NCI-H1105 (cell line): ENCODE measurements at regions not wholly inside any gene's neighbourhood (a gene's known extent, or its start where the extent isn't known, plus 50 kb on each side); places are given as distances from the start of the nearest gene placed in this dataset.
A peak's percentile ranks its signal among the peaks of the same experiment; 100 is the strongest.

ENCODE experiments used
- DNase-seq: peaks from one replicate; lab custom pipeline; 2025; lab: John Stamatoyannopoulos, UW

DNA sequence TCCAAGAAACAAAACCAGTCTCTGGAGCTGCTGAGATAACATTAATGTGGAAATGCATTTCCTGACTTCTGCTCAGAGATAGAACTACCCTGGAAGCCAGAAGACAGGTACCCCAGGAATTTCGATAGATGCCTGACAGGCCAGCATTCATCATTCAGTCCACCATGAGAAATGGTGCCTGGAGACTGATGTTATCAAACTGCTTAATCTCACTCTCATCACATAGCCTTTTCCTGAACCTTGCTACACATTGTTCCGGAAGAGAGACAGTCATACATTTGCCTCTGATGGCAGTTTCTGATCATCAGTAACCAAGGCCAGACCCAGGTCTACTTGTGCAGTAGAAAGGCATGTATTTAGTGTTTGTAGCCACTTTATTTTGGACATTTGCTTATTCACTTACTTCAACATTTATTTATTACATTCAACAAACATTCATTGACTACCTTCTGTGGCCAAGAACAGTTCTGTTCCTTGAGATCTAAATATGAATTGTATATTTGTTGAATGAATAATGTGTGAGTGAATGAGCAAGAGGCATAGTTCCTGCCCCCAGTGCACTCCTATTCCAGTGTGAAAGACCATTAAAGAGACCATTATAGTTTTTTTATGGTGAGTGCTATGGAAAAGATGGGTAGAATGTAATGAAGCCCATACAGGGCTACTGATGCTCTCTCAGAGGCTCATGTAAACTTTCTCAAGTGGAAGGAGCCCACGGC lies 485.7 kb downstream of the NUF2 start:
- DNase-seq, result no peak

DNA sequence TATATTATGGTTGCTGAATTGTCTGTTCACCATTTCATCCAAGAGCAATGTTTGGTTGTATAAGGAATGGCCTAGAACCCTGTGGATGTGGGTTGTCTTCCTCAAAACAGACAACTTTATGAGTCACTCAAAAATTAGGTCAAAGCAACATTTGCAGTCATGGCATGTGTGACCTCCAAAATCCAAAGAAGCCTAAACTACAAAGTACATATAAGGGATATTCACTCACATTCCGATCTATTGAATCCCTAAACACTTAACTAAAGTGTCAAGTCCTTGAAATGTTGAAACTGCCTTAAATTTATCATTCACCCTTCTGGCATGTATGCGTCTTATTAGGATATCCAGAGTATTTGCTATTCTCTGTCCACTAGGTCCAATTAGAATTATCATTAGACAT lies 491.5 kb downstream of the NUF2 start:
- DNase-seq, result no peak

DNA sequence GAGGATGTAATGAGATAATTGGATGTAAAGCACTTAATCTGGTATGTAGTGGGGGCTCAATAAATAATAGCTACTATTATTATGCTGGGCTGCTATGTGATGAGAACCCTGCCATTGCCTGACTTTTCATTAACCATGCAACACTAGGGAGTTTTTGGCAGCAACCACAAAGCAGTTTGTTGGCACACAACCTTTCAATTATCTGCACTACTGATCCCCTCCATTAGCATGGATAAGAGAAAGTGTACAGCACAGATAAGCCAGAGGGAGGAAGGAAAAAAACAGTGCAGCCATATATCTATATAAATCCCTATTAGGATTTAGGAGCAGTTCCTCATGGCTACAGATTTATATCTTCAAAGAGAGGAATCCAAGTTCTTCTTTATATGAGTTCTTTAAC lies 498.5 kb downstream of the NUF2 start:
- DNase-seq, result peak; percentile 11

DNA sequence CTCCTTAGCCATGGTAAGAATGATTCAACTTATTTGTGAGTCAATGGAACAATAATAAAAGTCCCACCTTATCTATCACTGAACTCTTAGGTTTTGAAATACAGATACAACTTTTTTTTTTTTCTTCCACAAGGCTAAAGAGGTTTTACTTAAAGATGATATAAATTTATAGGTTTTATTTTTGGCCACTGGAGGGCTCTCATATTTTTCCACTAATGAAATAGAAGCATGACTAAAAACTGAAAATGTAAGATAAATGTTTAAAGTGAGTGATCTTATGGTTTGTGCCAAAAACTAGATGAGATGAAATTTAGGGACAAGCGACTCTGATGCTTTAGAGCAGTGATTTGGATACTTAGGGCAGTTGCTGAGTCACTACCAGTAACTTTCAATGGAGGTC lies 499.0 kb downstream of the NUF2 start:
- no peak for DNase-seq

DNA sequence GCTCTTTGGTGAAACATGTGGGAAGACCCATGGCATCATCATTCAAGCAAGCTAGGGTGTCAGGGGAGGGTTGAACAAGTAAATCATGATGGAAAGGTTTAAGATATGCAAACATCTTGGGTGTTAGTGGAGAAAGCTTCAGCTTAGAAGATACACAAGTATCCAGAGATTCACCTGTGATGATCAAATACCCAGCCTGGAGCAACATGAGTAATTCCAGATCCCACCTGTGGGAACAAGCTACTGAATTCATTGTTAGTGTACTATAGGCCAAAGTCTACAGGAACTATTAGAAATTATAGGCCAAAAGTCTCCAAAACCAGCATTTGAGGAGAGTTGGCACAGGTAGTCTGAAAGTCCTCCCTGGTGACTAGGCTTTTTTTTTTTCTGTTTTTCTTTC lies 499.9 kb downstream of the NUF2 start:
- no peak for DNase-seq

DNA sequence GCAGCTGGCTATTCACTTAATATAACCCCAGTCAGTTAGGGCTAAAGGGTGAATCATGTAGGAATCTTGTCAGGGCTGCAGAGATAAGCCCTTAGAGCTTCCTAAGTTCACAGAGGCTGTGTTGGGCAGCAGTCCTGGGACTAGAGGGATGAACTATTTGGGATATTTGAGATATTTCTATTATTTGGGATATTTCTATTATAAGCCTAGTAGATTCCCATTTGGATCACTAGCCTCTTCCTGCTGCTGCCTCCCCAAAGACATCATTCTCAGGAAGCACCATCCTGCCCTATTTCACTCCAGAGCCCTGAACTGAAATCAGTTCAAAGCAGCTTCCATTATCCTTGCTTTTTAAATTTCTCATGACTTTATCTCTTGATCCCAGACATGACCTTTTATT lies 501.3 kb downstream of the NUF2 start:
- DNase-seq, result no peak

DNA sequence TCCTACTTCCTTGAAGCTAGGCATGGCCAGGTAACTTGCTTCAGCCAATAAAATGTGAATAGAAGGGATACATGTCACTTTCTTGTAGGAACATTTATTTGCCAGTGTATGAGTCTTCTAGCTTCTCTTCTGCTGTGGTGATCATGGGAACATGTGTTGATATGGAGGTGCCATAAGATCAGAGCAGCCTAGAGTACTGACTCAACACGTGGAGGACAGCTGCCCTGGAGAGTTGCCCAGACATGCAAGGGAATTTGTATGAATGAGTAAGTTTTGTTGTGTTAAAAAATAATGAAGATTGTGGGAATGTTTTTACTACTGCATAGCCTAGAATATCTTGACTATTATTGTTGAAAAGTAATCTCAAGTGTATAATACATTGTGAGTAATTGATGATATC lies 502.3 kb downstream of the NUF2 start:
- no peak for DNase-seq

DNA sequence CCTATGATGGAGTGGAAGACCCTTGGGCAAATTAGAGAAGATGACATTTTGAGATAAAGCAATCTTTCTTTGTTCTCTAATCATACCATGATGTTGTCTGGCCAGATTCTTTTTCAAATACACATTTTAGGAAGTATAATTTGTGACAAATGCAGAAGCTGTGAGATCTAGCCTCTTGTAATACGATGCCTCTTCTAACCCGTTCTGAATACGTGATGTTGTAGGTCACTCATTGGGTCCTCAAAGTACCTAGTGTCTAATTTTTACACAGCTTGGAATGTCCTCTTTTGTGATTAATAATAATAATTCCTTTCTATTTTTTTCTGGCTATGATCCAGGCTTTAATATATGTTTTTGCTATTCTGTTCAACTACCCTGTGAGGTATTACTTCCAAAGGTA lies 502.7 kb downstream of the NUF2 start:
- no peak for DNase-seq

DNA sequence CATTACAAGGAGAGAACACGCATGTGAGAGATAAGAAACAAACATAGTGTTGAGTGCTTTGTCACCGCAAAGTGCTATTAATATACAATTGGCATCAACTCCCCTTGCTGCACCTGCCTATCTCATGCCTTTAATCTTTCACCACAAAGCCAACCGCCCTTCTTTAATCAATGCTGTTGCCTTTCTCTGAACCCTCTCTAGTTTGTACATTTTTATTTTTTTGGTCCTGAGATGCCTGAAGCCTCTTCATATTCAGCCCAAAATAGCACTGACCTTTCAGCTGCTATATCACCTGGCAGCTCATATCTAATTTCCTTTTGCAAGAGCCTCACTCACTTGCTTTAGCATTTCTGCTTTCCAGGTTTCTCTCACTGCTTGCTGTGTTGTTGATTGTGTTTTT lies 504.7 kb downstream of the NUF2 start:
- DNase-seq, result peak; percentile 90

DNA sequence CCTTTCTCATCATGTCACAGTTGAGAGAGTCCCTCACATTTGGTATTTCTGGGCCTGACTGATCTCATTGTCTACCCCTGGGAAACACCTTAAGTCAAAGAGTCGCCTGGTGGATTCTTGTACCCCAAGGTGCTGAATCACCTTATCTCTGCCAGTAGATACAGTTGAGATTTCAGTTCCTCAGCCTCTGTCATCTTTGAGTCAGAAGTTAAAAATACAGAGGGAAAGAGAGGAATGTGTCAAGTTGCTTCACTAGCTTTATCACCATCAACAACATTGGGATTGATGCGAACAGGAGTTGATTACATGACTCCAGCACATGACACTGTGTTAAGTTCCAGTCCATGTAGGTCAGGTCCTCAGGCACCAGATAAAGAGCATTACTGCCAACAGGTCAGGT lies 513.0 kb downstream of the NUF2 start:
- DNase-seq, result no peak

DNA sequence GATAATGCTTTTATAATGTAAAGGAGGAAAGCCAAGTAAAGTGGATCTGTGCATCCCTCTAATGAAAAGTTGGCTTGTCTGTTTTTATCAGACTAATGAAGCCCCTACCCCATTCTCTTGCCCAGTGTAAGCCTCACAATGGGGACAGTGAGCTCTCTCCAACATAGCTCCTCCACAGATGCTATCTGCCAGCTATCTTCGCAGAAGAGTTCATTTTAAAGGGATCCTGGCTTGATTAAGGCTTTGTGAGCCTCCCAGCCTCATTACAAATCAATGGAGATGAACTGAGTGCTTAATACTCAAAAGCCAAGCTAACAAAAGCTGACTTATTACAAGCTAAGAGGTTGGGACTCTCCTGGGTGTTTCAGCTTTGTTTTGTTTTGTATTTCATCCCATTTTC lies 514.7 kb downstream of the NUF2 start:
- DNase-seq, result no peak

DNA sequence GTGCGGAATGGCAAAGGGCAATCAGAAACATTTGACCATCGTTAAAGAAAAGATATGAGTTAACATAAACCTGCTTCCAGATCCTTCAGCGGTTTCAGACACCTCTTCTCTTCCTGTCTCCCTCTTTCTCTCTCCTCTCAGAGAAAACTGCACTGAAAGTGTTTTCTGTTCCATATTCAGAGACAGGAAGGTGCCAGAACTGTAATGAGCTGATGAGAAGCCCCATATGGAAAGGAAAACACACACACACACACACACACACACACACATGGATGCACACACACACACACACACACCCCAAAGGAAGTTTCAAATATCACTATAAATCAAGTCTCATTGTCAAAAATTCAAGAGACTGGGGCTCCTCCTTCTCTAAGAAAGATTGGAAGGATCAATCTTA lies 515.5 kb downstream of the NUF2 start:
- no peak for DNase-seq

DNA sequence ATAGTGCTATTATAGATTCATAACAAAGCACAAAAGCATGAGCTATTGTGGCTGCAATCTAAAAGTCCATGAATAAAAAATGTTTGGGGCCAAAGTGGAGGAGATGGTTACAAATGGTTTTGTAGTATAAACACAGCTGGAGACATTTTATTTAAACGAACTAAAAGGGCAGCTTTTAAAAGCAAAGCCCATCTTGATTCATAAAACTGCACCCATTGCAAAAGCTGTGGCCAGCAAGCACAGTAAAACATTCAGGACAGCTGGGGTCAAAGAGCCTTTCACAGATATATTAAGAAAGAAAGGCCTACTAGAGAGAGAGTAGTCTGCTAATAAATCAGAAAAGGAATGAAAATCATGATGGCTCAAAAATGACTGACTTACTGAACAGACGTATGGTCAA lies 520.8 kb downstream of the NUF2 start:
- DNase-seq, result no peak

DNA sequence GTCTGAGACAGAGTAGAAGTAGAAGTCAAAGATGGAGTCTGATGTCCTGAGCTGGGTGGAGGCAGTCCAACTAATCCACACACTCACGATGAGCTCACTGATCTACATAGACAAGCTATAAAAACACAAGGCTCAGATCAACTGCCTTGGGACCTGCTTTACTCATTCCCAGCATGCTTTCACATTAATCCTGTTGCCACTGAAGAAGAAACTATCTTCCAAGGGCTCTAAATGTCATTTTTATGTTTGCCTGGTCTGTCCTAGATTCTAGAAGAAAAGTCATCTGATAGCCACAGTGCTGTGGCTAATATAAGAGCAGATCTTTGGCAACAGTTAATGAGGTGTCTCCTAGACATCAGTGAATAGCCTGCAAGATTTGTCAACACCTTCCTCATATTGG lies 522.7 kb downstream of the NUF2 start:
- DNase-seq, result no peak

DNA sequence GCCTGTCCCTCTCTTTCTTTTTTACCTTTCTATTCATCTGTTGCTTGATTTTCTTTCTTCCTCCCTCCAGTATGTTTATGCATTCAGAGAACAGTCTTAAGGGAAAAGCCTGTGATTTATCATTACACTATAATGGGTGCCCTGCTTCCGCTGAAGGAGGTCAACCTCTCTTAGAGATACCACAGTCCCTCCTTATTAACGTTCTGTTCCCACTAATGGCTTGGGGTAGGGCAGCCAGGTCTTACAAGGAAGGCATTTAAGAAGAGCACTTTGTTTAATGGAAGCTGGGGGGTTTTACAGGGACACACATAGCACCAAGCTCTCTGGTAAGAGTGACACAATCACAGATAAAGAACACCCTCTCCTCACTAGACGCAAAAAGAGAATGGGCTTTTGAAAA lies 523.5 kb downstream of the NUF2 start:
- DNase-seq, result no peak

DNA sequence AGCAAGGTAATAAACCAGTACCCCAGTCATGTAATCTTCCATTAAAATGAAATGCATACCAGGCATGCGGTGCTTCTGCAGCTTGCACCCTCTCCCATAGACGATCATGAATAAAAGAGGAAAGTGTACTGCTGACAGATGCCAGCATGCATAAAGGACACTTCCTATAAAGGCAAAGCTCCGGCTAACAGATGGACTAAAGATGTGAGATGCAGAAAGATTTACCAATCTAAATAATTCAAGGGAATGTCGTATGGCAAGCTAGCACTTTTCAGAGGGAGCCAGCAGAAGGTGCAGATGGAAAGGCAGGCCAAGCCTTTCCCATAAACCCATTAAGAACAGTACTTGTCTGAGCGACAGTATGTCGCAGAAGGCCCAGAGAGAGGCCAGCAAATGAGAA lies 542.0 kb downstream of the NUF2 start:
- no peak for DNase-seq

DNA sequence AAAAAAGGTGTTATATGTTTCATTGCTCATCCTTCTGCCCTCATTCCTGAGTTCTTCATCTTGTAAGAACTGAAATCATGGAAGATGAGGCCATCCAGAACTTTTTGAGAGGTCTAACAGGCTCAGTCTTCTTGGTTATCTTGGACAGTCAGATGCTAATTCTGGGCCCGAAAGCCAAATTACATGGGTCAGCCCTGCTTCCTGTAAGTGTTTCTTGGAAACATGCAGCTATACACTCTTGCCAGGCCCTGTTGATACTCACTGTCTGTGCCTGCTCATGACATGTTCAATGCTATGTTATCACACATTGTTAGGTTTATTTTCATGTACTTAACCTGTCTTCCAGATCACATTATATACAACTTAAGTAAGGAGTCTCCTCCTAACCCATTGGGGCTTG lies 542.5 kb downstream of the NUF2 start:
- no peak for DNase-seq

DNA sequence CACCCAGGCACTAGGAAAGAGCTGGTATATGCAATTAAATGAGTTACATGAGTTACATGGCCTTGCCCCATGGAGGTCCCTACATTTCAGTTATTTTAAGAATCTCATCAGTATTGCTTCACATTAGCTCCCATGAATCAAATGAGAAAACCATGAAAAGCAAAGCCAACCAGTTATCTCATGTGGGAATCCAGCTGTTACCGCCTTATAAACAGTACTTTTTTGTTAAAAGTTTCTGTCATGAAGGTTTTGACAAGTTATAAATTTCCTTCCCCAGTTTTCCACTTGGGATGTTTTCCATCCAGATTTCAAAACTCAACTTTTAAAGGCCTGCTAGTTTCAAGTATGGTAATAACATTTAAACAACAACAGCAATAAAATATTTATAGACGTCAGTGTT lies 544.8 kb downstream of the NUF2 start:
- no peak for DNase-seq

DNA sequence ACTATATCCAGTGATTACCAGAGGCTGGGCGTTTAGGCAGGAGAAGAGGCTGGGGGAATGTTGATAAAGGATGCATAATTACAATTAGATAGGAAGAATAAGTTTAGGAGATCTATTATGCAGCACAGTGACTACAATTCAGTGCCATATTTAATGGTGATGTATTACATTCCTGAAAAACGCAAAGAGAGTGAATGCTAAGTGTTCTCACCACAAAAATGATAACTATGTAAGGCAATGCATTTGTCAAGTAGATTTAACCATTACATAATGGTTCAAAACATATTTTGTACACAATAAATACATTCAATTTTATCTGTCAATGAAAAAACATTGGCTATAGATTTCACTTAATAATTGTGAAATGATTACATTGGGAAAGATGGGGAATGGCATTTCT lies 548.9 kb downstream of the NUF2 start:
- no peak for DNase-seq

DNA sequence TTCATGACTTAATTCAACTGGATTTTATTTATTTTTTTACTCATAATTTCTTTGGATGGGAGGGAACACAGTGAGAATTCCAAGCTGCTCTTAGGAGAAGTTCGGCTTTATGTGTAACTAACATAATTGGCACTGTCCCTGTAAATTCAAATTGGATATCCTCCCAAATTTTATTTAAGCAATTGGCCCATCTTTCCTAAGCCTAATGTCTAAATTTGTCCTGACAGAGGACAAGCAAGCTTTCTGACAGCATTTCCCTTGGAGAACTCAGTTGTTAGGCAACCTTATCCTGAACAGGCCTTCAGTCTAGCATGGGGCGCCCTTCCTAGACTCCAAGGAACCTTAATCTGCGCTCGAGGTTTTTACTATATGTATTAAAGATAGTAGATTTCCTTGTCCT lies 550.3 kb downstream of the NUF2 start:
- DNase-seq, result no peak

DNA sequence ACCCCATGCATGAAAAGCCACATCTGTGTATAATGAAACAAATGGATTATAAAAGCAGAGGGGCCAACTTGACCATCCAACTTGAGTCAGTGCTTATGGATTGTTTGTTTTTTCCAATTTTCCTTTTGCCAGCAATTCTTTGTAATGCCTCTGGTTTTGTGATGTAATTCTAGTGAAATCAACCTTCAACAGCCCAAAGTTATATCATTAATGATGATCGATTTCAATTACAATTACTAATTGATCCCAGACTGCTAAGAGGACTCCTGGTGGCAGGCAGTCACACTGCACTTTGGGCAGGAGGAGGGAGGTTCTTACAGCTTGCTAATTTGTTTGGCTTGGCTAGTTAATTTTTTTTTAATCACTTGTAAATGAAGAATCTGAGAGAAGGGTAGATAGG lies 552.3 kb downstream of the NUF2 start:
- no peak for DNase-seq

DNA sequence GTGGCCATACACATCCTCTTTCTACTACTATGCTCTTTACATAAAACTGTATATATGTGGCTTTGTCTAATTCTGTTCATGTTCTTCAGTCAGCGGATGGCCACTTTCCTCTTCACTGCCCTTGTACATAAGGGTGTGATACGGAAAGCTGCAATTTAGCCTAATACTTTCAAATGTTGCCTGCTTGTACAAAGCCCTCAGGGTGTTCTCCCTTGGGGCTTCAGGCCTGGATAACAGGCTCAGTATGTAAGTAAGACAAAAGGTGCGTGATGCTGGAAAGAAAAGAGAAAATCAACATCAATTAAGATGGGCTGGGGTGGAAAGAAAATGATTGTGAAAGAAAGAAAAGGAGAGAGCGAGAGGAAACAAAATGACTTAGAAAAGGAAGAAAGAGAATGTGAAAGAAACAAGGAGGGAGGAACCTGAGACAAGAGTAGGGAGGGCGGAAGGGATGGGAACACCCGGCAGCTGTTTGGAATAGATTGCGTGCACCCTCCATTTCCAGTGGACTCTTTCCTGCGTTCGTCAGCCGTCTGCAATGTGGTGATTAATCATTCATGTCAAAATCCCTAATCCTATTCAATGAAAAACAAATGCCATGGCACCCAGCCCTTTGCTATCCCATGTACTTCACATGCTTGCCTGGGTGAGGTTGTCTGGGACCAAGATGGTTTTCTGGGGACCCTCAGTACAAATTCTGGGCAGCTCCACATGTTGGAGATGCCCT lies 553.6 kb downstream of the NUF2 start:
- no peak for DNase-seq

DNA sequence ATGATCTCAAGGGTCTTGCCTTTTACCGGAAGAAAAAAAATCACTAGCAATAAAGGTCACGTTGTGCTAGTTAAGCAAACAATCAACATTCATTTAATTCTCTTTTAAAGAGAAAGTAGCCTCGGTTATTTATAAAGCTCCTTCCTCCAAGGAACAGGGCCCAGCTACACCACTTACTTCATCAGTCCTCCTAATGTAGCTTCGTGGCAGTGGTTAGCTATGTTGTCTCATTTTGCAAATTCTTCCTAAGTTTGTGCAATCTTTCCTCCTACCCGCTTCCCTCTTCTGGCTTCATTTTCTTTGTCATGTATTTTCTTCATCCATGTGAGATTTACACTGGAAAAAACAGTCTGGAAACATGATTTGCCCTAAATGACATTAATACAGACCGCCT lies 554.2 kb downstream of the NUF2 start:
- no peak for DNase-seq

DNA sequence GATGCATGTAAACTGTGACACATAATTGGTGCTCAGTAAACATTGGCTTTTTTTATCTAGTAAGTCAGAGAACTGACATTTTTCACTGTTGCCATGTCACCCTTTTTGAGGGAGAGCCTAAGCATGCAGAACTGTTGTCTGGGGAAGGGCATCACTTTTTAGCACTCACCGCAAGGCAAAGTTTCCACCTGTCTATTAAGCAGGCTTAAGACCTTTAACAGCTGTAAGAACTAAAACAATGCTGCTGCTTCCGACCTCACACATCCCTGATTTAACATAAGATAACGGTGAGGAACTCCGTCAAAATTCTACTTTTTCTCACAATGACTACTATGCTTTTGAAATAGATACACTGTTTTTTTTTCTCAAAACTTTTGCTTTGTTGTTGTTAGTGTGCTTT lies 554.8 kb downstream of the NUF2 start:
- no peak for DNase-seq
